K562 (cell line): ENCODE measurements at regions not wholly inside any gene's neighbourhood (a gene's known extent, or its start where the extent isn't known, plus 50 kb on each side); places are given as distances from the start of the nearest gene placed in this dataset.

Experiments
- ATAC-seq: fragments of 200-7000 bp; cut with Tn5 transposase; 3 replicates; pipeline ENCODE4 v1.9.1; 2020; ENCODE audit warnings: moderate library complexity
- BruUV-seq: library from RNA; stranded (reverse); fragments of 400-500 nt; replicated peaks from 2 replicates; lab custom pipeline; 2021; lab: Mats Ljungman, UMichigan
- CTCF ChIA-PET: fragments of 300-600 bp; formaldehyde crosslinking; extraction: SDS; loops from one replicate; lab custom pipeline; 2021; ENCODE audit warnings: low intra/inter-chr PET ratio; lab: Yijun Ruan, JAX
- POLR2A ChIA-PET: fragments of 300-600, 350-650 bp; sonication (Branson Sonifier 250); formaldehyde crosslinking; extraction: SDS; loops from one replicate; lab custom pipeline; 2021; ENCODE audit warnings: antibody characterized with exemption, inconsistent platforms; lab: Yijun Ruan, JAX
- DNase-seq, 4 experiments: peaks; one replicate each; pipeline versions ENCODE4 v3.0.0 to v3.0.0-alpha.2; 2011 to 2018; ENCODE audit warnings: low spot score in 3 of 4, mixed read lengths in 3 of 4; ENCODE audit errors: extremely low read depth in 1 of 4
- FAIRE-seq: peaks from 2 replicates; lab custom pipeline; 2011; peaks lifted over from hg19 to GRCh38; lab: Jason Lieb, UNC
- H2AFZ ChIP-seq: 2 replicates; pipeline ENCODE4 v1.6.0; 2011; ENCODE audit warnings: low read depth, low read length, control low read depth, inconsistent platforms
- H3K27ac ChIP-seq: fragments of 200-600 bp; 3 replicates; pipeline ENCODE4 v1.8.0; 2011; ENCODE audit warnings: low read depth, mild to moderate bottlenecking, control low read depth, inconsistent platforms, low read length, moderate library complexity, mixed read lengths; ENCODE audit errors: extremely low read depth
- H3K27me3 ChIP-seq, 2 experiments: fragments of 300-600 bp in 1 of 2; 2 replicates in 1 of 2; 3 replicates in 1 of 2; pipeline versions ENCODE4 v1.6.0 to v1.8.0; 2011; ENCODE audit warnings: inconsistent platforms in 2 of 2, low read length in 2 of 2, mild to moderate bottlenecking in 1 of 2, mixed read lengths in 1 of 2, moderate library complexity in 1 of 2; ENCODE audit not compliant: control insufficient read depth in 2 of 2, insufficient read depth in 2 of 2
- H3K36me3 ChIP-seq: fragments of 300-600 bp; 3 replicates; pipeline ENCODE4 v1.8.0; 2011; ENCODE audit warnings: mild to moderate bottlenecking, low read length, inconsistent platforms; ENCODE audit not compliant: control insufficient read depth, insufficient read depth
- H3K4me1 ChIP-seq, 2 experiments: fragments of 200-600 bp in 1 of 2; replicated peaks in 1 of 2; 2 replicates in 1 of 2; 3 replicates in 1 of 2; pipeline versions ENCODE4 v1.5.1 to v1.8.0; 2011; ENCODE audit warnings: inconsistent platforms in 2 of 2, low read length in 2 of 2, mild to moderate bottlenecking in 1 of 2, mixed read lengths in 1 of 2, moderate library complexity in 1 of 2; ENCODE audit not compliant: control insufficient read depth in 2 of 2, insufficient read depth in 2 of 2
- H3K4me2 ChIP-seq: 2 replicates; pipeline ENCODE4 v1.6.1; 2011; ENCODE audit warnings: low read length, control low read depth, inconsistent platforms, mixed read lengths; ENCODE audit not compliant: insufficient read depth
- H3K4me3 ChIP-seq: fragments of 200-600 bp; sonication (generic), shearing (Covaris generic); 2 replicates; pipeline ENCODE4 v1.5.1; 2016; ENCODE audit warnings: control low read depth, inconsistent platforms
- H3K79me2 ChIP-seq: fragments of 200-600 bp; 3 replicates; pipeline ENCODE4 v1.8.0; 2011; ENCODE audit warnings: low read length, inconsistent platforms; ENCODE audit not compliant: control insufficient read depth, insufficient read depth
- H3K9ac ChIP-seq, 2 experiments: 2 replicates each; pipeline versions ENCODE4 v1.6.0 to v1.6.1; 2011; ENCODE audit warnings: low read depth in 2 of 2, low read length in 2 of 2, control low read depth in 1 of 2, inconsistent platforms in 1 of 2, mild to moderate bottlenecking in 1 of 2, mixed read lengths in 1 of 2; ENCODE audit not compliant: insufficient read depth in 1 of 2
- H3K9me1 ChIP-seq: one replicate; pipeline ENCODE4 v1.6.0; 2011; ENCODE audit warnings: inconsistent platforms, mild to moderate bottlenecking, low read length, moderate library complexity; ENCODE audit not compliant: control insufficient read depth, insufficient read depth
- H3K9me3 ChIP-seq: replicated peaks from 2 replicates; pipeline ENCODE4 v1.5.1; 2011; ENCODE audit warnings: low read depth, low read length, inconsistent platforms; ENCODE audit not compliant: control insufficient read depth, insufficient read depth
- H4K20me1 ChIP-seq: replicated peaks from 2 replicates; pipeline ENCODE4 v1.6.1; 2011; ENCODE audit warnings: low read length, inconsistent platforms, mixed read lengths; ENCODE audit not compliant: control insufficient read depth, insufficient read depth
- CREM ChIP-seq: IDR thresholded peaks from 2 replicates; pipeline ENCODE4 v1.6.1; 2014; ENCODE audit warnings: antibody characterized with exemption, low read depth
- HDGF ChIP-seq: fragments of 450-650 bp; IDR thresholded peaks from 2 replicates; pipeline ENCODE4 v1.6.1; 2016
- NFRKB ChIP-seq: fragments of 450-650 bp; IDR thresholded peaks from 2 replicates; pipeline ENCODE4 v1.6.1; 2016; ENCODE audit warnings: low read depth
- PCBP2 ChIP-seq: fragments of 200-400 bp; formaldehyde crosslinking; IDR thresholded peaks from 2 replicates; pipeline ENCODE4 v1.6.1; 2018; ENCODE audit warnings: low read length, low read depth, mild to moderate bottlenecking, moderate library complexity; ENCODE audit not compliant: poor library complexity, severe bottlenecking
- SNAPC5 ChIP-seq: fragments of 250-450 bp; sonication (Bioruptor Pico); IDR thresholded peaks from 2 replicates; pipeline ENCODE4 v1.8.0; 2021; ENCODE audit warnings: moderate library complexity, mild to moderate bottlenecking, inconsistent platforms
- ZNF318 ChIP-seq, 2 experiments: fragments of 450-650 bp; IDR thresholded peaks; 2 replicates each; pipeline ENCODE4 v1.6.1; 2016; ENCODE audit warnings: mild to moderate bottlenecking in 2 of 2, borderline replicate concordance in 1 of 2, low read depth in 1 of 2, moderate library complexity in 1 of 2
- ZNF347 ChIP-seq: fragments of 450-650 bp; formaldehyde crosslinking; IDR thresholded peaks from 2 replicates; pipeline ENCODE4 v1.4.0; 2020; ENCODE audit warnings: low read depth, mild to moderate bottlenecking, moderate library complexity
- ZNF395 ChIP-seq: fragments of 200-800 bp; sonication (Bioruptor generic); IDR thresholded peaks from 2 replicates; pipeline ENCODE4 v1.6.1; 2017; ENCODE audit warnings: missing genetic modification characterization, missing compliant biosample characterization
- ZNF507 ChIP-seq: conservative IDR thresholded peaks from 2 replicates; pipeline ENCODE4 v1.6.1; 2017; ENCODE audit warnings: missing genetic modification characterization, missing compliant biosample characterization
- in situ Hi-C: fragments of 300-500 bp; cut with MboI; formaldehyde crosslinking; loops from 4 replicates; pipeline ENCODE4 v1.15.0; 2018; ENCODE audit warnings: inconsistent platforms, mixed read lengths
- intact Hi-C: fragments of 100-400 bp; cut with micrococcal nuclease; formaldehyde crosslinking; loops from 2 replicates; pipeline ENCODE4 v1.14.2; 2022

GRCh38 chr7:10216462-10216861 lies 757.2 kb upstream of the PHF14 start (continued):
- no peak for TF ChIP-seq HDGF
- TF ChIP-seq ZNF347 (CRISPR knock-in tag), result no peak
- no peak for TF ChIP-seq ZNF395 (CRISPR knock-in tag)
- TF ChIP-seq SNAPC5 (CRISPR knock-in tag), result no peak
- no peak for TF ChIP-seq NFRKB
- TF ChIP-seq CREM, result no peak

GRCh38 chr7:10221084-10221483 lies 752.6 kb upstream of the PHF14 start:
- Histone ChIP-seq H3K4me1 (no peaks in the 10 kb centered on the region), H3K36me3 (no peaks in the 10 kb centered on the region), H3K4me2 (no peak overlapping the region), H3K27me3 (no peaks in the 10 kb centered on the region), H3K9me1 (no peaks in the 10 kb centered on the region), H3K9ac (no peak overlapping the region), H3K27ac (no peak overlapping the region), H3K9me3 (no peaks in the 10 kb centered on the region), H2AFZ (no peak overlapping the region), H3K79me2 (no peaks in the 10 kb centered on the region), H4K20me1 (no peaks in the 10 kb centered on the region), H3K4me3 (no peak overlapping the region)
- no peak for ATAC-seq
- CTCF ChIA-PET, result no interaction called here
- no peak for FAIRE-seq
- intact Hi-C loops (no loop called here), in situ Hi-C loops (no loop called here)
- DNase-seq, result no peak
- BruUV-seq, result no TSS peak
- POLR2A ChIA-PET, result no interaction called here
- TF ChIP-seq ZNF507 (tag) (no peak), ZNF318 (IDR thresholded peaks at IDR 0.05; ENCODE audit: borderline replicate concordance in 1 of 2, low read depth in 1 of 2) (no peak), PCBP2 (no peak)
